NCI-H2029 treated with DMSO at 0.1 percent for 48 hours (cell line): ENCODE measurements at regions not wholly inside any gene's neighbourhood (a gene's known extent, or its start where the extent isn't known, plus 50 kb on each side); places are given as distances from the start of the nearest gene placed in this dataset.

ENCODE experiments used
- DNase-seq: peaks from one replicate; lab custom pipeline; 2025; lab: John Stamatoyannopoulos, UW

- DNase-seq = no peak
Observed at GRCh38 chr2:6626401-6627012, 239.2 kb downstream of the CMPK2 start.

- DNase-seq = no peak
Observed at GRCh38 chr2:6627316-6627715, 238.4 kb downstream of the CMPK2 start.

GRCh38 chr2:6630209-6630608 lies 235.5 kb downstream of the CMPK2 start:
- DNase-seq = no peak

- DNase-seq = no peak
Observed at GRCh38 chr2:6635296-6635695, 230.4 kb downstream of the CMPK2 start.

- no peak for DNase-seq
Observed at GRCh38 chr2:6637330-6637729, 228.4 kb downstream of the CMPK2 start.

- DNase-seq = no peak
Observed at GRCh38 chr2:6639929-6640620, 225.6 kb downstream of the CMPK2 start.

- DNase-seq = no peak
Observed at GRCh38 chr2:6640621-6641015, 225.1 kb downstream of the CMPK2 start.

- DNase-seq = no peak
Observed at GRCh38 chr2:6641956-6642355, 223.8 kb downstream of the CMPK2 start.

- DNase-seq = no peak
Observed at GRCh38 chr2:6644261-6644660, 221.4 kb downstream of the CMPK2 start.

GRCh38 chr2:6645004-6645403 lies 220.7 kb downstream of the CMPK2 start:
- DNase-seq = no peak

GRCh38 chr2:6645672-6646071 lies 220.0 kb downstream of the CMPK2 start:
- DNase-seq = no peak

GRCh38 chr2:6647046-6647445 lies 218.7 kb downstream of the CMPK2 start:
- no peak for DNase-seq

- no peak for DNase-seq
Observed at GRCh38 chr2:6648596-6649247, 217.0 kb downstream of the CMPK2 start.

GRCh38 chr2:6650311-6650710 lies 215.4 kb downstream of the CMPK2 start:
- no peak for DNase-seq

GRCh38 chr2:6652251-6652650 lies 213.5 kb downstream of the CMPK2 start:
- no peak for DNase-seq

- DNase-seq = no peak
Observed at GRCh38 chr2:6653281-6653750, 212.4 kb downstream of the CMPK2 start.

- no peak for DNase-seq
Observed at GRCh38 chr2:6654279-6654678, 211.4 kb downstream of the CMPK2 start.

GRCh38 chr2:6656633-6657032 lies 209.1 kb downstream of the CMPK2 start:
- no peak for DNase-seq

- no peak for DNase-seq
Observed at GRCh38 chr2:6657136-6657535, 208.6 kb downstream of the CMPK2 start.

GRCh38 chr2:6657855-6658254 lies 207.9 kb downstream of the CMPK2 start:
- no peak for DNase-seq

GRCh38 chr2:6664332-6665061 lies 201.2 kb downstream of the CMPK2 start:
- DNase-seq = no peak
